Thymus (tissue), 11 donors: ENCODE measurements at regions not wholly inside any gene's neighbourhood (a gene's known extent, or its start where the extent isn't known, plus 50 kb on each side); places are given as distances from the start of the nearest gene placed in this dataset.

Source experiments
- DNase-seq, 9 donors: peaks; one replicate each; pipeline ENCODE4 v3.0.0-alpha.2; 2013; ENCODE audit warnings: low spot score in 9 of 9, low read depth in 6 of 9, missing footprints in 1 of 9
- H3K27ac ChIP-seq, 2 donors: one replicate each; pipeline ENCODE4 v1.5.1; 2013; ENCODE audit warnings: control low read depth in 1 of 2, low read depth in 1 of 2, low read length in 1 of 2, mild to moderate bottlenecking in 1 of 2, moderate library complexity in 1 of 2
- H3K27me3 ChIP-seq, 2 donors: one replicate each; pipeline ENCODE4 v1.5.1; 2013; ENCODE audit warnings: low read length in 1 of 2; ENCODE audit not compliant: control insufficient read depth in 2 of 2, insufficient read depth in 1 of 2
- H3K36me3 ChIP-seq, 2 donors: one replicate each; pipeline ENCODE4 v1.5.1; 2013; ENCODE audit warnings: low read length in 1 of 2, mild to moderate bottlenecking in 1 of 2, moderate library complexity in 1 of 2; ENCODE audit not compliant: control insufficient read depth in 2 of 2, insufficient read depth in 2 of 2
- H3K4me1 ChIP-seq, 2 donors: one replicate each; pipeline ENCODE4 v1.5.1; 2013; ENCODE audit warnings: low read length in 2 of 2; ENCODE audit not compliant: control insufficient read depth in 2 of 2, insufficient read depth in 2 of 2
- H3K4me3 ChIP-seq, 2 donors: one replicate each; pipeline ENCODE4 v1.5.1; 2013; ENCODE audit warnings: low read length in 2 of 2, control low read depth in 1 of 2, mild to moderate bottlenecking in 1 of 2
- H3K9me3 ChIP-seq, 2 donors: one replicate each; pipeline ENCODE4 v1.5.1; 2013; ENCODE audit warnings: low read length in 1 of 2, mild to moderate bottlenecking in 1 of 2; ENCODE audit not compliant: control insufficient read depth in 2 of 2, insufficient read depth in 1 of 2
- WGBS: extraction: QIAGEN DNeasy Blood & Tissue Kit; methylation state at CpG from one replicate; pipeline ENCODE4 v1.1.7; 2013; 5-methylcytosine and 5-hydroxymethylcytosine counted together
- donor health status: healthy.

- no peak overlapping the region for H3K4me3 ChIP-seq
- H3K27me3 ChIP-seq, result no peaks in the 10 kb centered on the region
- no peaks in the 10 kb centered on the region for H3K4me1 ChIP-seq
- no peaks in the 10 kb centered on the region for H3K9me3 ChIP-seq
- DNase-seq, result no peak
- no peak overlapping the region for H3K27ac ChIP-seq
- H3K36me3 ChIP-seq, result no peaks in the 10 kb centered on the region
- WGBS, result 90% methylated on average over 3 of the region's 3 CpGs
Observed at GRCh38 chr4:137106287-137106686, 426.0 kb downstream of the PCDH18 start.

GRCh38 chr4:137090951-137091350, 441.3 kb downstream of the PCDH18 start:
- Histone ChIP-seq H3K4me3 (no peak overlapping the region), H3K27ac (no peak overlapping the region), H3K36me3 (no peaks in the 10 kb centered on the region), H3K27me3 (no peaks in the 10 kb centered on the region), H3K4me1 (no peaks in the 10 kb centered on the region), H3K9me3 (no peaks in the 10 kb centered on the region)
- DNase-seq, result no peak
- 75% methylated on average over 3 of the region's 3 CpGs for WGBS

- Histone ChIP-seq H3K4me3 (no peak overlapping the region), H3K27me3 (no peaks in the 10 kb centered on the region), H3K36me3 (no peaks in the 10 kb centered on the region)
Observed at GRCh38 chr4:137083571-137084135, 448.6 kb downstream of the PCDH18 start.

GRCh38 chr4:137082061-137082460, 450.2 kb downstream of the PCDH18 start:
- Histone ChIP-seq H3K4me3 (no peak overlapping the region), H3K27me3 (no peaks in the 10 kb centered on the region), H3K27ac (no peak overlapping the region), H3K36me3 (no peaks in the 10 kb centered on the region), H3K4me1 (no peaks in the 10 kb centered on the region), H3K9me3 (peaks cover 0 to 4% of the 10 kb centered on the region in 2 donors)
- no peak for DNase-seq
- WGBS, result 93% methylated on average over 1 of the region's 1 CpG

More at GRCh38 chr4:137083571-137084135, 448.6 kb downstream of the PCDH18 start:
- no peak overlapping the region for H3K27ac ChIP-seq
- 89% methylated on average over 2 of the region's 2 CpGs for WGBS
- DNase-seq, result no peak
- no peaks in the 10 kb centered on the region for H3K9me3 ChIP-seq
- H3K4me1 ChIP-seq, result no peaks in the 10 kb centered on the region

GRCh38 chr4:137076908-137077307, 455.4 kb downstream of the PCDH18 start:
- Histone ChIP-seq H3K27me3 (no peaks in the 10 kb centered on the region), H3K27ac (no peak overlapping the region), H3K4me3 (no peak overlapping the region), H3K4me1 (no peaks in the 10 kb centered on the region), H3K9me3 (peaks cover 0 to 8% of the 10 kb centered on the region in 2 donors), H3K36me3 (no peaks in the 10 kb centered on the region)
- 74% methylated on average over 3 of the region's 3 CpGs for WGBS
- no peak for DNase-seq

GRCh38 chr4:137075586-137075985, 456.7 kb downstream of the PCDH18 start:
- no peaks in the 10 kb centered on the region for H3K36me3 ChIP-seq
- H3K4me3 ChIP-seq, result no peak overlapping the region
- no peaks in the 10 kb centered on the region for H3K27me3 ChIP-seq
- no peaks in the 10 kb centered on the region for H3K4me1 ChIP-seq
- DNase-seq, result no peak
- peaks cover 0 to 9% of the 10 kb centered on the region in 2 donors for H3K9me3 ChIP-seq
- WGBS, result 93% methylated on average over 4 of the region's 4 CpGs
- no peak overlapping the region for H3K27ac ChIP-seq

- Histone ChIP-seq H3K36me3 (no peaks in the 10 kb centered on the region), H3K27ac (no peak overlapping the region), H3K9me3 (peaks cover 0 to 3% of the 10 kb centered on the region in 2 donors), H3K4me1 (no peaks in the 10 kb centered on the region), H3K4me3 (no peak overlapping the region), H3K27me3 (no peaks in the 10 kb centered on the region)
- DNase-seq, result no peak
- WGBS, result 90% methylated on average over 2 of the region's 2 CpGs
Observed at GRCh38 chr4:137070614-137071013, 461.7 kb downstream of the PCDH18 start.

- WGBS, result 92% methylated on average over 2 of the region's 2 CpGs
Observed at GRCh38 chr4:137069473-137069872, 462.8 kb downstream of the PCDH18 start.

GRCh38 chr4:137067735-137068134, 464.6 kb downstream of the PCDH18 start:
- Histone ChIP-seq H3K36me3 (no peaks in the 10 kb centered on the region), H3K4me1 (no peaks in the 10 kb centered on the region), H3K4me3 (no peak overlapping the region), H3K9me3 (peaks cover 0 to 3% of the 10 kb centered on the region in 2 donors), H3K27me3 (no peaks in the 10 kb centered on the region), H3K27ac (no peak overlapping the region)
- DNase-seq, result no peak
- 91% methylated on average over 1 of the region's 1 CpG for WGBS

More at GRCh38 chr4:137069473-137069872, 462.8 kb downstream of the PCDH18 start:
- no peaks in the 10 kb centered on the region for H3K36me3 ChIP-seq
- no peaks in the 10 kb centered on the region for H3K4me1 ChIP-seq
- no peaks in the 10 kb centered on the region for H3K27me3 ChIP-seq
- peaks cover 0 to 3% of the 10 kb centered on the region in 2 donors for H3K9me3 ChIP-seq
- H3K4me3 ChIP-seq, result no peak overlapping the region
- H3K27ac ChIP-seq, result no peak overlapping the region
- DNase-seq, result no peak
